Skeletal muscle tissue (tissue), 3 donors: ENCODE measurements at regions not wholly inside any gene's neighbourhood (a gene's known extent, or its start where the extent isn't known, plus 50 kb on each side); places are given as distances from the start of the nearest gene placed in this dataset.

Source experiments
- H3K27ac ChIP-seq: one replicate; pipeline ENCODE4 v1.7.0; 2013; ENCODE audit warnings: mild to moderate bottlenecking, low read depth, low read length, inconsistent platforms
- H3K27me3 ChIP-seq, 3 donors: one replicate each; pipeline ENCODE4 v1.7.0; 2013; ENCODE audit warnings: low read length in 3 of 3; ENCODE audit not compliant: control insufficient read depth in 3 of 3, insufficient read depth in 3 of 3
- H3K36me3 ChIP-seq, 3 donors: one replicate each; pipeline ENCODE4 v1.7.0; 2013; ENCODE audit warnings: low read length in 3 of 3; ENCODE audit not compliant: control insufficient read depth in 3 of 3, insufficient read depth in 3 of 3
- H3K4me1 ChIP-seq, 3 donors: one replicate each; pipeline ENCODE4 v1.7.0; 2013; ENCODE audit warnings: low read length in 3 of 3, mild to moderate bottlenecking in 3 of 3; ENCODE audit not compliant: control insufficient read depth in 3 of 3, insufficient read depth in 3 of 3
- H3K4me3 ChIP-seq, 3 donors: one replicate each; pipeline ENCODE4 v1.7.0; 2013; ENCODE audit warnings: low read length in 3 of 3
- H3K9ac ChIP-seq, 3 donors: one replicate each; pipeline ENCODE4 v1.7.0; 2013; ENCODE audit warnings: low read length in 3 of 3, mild to moderate bottlenecking in 3 of 3, moderate library complexity in 2 of 3, low read depth in 1 of 3
- H3K9me3 ChIP-seq, 3 donors: one replicate each; pipeline ENCODE4 v1.7.0; 2013; ENCODE audit warnings: low read length in 3 of 3; ENCODE audit not compliant: control insufficient read depth in 3 of 3
- donor health status: Osteomylitis.

GRCh38 chr5:57413145-57413544 lies 69.5 kb downstream of the ACTBL2 start:
- H3K9me3 ChIP-seq: no peaks in the 10 kb centered on the region
- no peak overlapping the region for H3K4me3 ChIP-seq
- peaks cover 1 to 11% (median 9%) of the 10 kb centered on the region in 3 donors for H3K4me1 ChIP-seq
- no peak overlapping the region for H3K9ac ChIP-seq
- no peaks in the 10 kb centered on the region for H3K27me3 ChIP-seq
- no peaks in the 10 kb centered on the region for H3K36me3 ChIP-seq
- no peak overlapping the region for H3K27ac ChIP-seq

- H3K27me3 ChIP-seq: no peaks in the 10 kb centered on the region
- no peak overlapping the region for H3K9ac ChIP-seq
- H3K4me1 ChIP-seq: peaks cover 2 to 14% (median 11%) of the 10 kb centered on the region in 3 donors
- no peaks in the 10 kb centered on the region for H3K9me3 ChIP-seq
- no peak overlapping the region for H3K4me3 ChIP-seq
- no peaks in the 10 kb centered on the region for H3K36me3 ChIP-seq
- no peak overlapping the region for H3K27ac ChIP-seq
Measured at GRCh38 chr5:57412680-57413079, 69.9 kb downstream of the ACTBL2 start.

DNA sequence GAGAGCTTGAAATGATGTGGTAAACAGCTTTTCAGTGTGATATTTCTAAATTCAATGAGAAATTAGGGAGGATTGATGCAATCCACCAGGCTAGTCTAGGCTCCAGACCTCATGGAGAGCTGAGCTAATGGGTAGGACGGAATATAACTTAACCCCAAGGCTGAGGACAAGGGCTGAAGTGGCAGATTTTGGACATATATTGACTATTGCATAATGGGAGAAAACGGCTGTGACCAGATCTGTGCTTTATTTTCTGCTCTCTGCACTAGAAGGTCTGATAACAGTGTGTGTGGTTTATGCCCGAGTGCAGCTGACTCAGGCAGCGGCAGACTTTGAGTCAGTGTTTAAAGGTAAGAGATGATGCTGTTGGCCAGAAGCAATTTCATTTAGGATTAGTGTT lies 70.6 kb downstream of the ACTBL2 start:
- no peak overlapping the region for H3K27ac ChIP-seq
- H3K9me3 ChIP-seq: no peaks in the 10 kb centered on the region
- H3K4me1 ChIP-seq: peaks cover 2 to 14% (median 11%) of the 10 kb centered on the region in 3 donors
- H3K4me3 ChIP-seq: no peak overlapping the region
- no peaks in the 10 kb centered on the region for H3K27me3 ChIP-seq
- H3K36me3 ChIP-seq: no peaks in the 10 kb centered on the region
- no peak overlapping the region for H3K9ac ChIP-seq

DNA sequence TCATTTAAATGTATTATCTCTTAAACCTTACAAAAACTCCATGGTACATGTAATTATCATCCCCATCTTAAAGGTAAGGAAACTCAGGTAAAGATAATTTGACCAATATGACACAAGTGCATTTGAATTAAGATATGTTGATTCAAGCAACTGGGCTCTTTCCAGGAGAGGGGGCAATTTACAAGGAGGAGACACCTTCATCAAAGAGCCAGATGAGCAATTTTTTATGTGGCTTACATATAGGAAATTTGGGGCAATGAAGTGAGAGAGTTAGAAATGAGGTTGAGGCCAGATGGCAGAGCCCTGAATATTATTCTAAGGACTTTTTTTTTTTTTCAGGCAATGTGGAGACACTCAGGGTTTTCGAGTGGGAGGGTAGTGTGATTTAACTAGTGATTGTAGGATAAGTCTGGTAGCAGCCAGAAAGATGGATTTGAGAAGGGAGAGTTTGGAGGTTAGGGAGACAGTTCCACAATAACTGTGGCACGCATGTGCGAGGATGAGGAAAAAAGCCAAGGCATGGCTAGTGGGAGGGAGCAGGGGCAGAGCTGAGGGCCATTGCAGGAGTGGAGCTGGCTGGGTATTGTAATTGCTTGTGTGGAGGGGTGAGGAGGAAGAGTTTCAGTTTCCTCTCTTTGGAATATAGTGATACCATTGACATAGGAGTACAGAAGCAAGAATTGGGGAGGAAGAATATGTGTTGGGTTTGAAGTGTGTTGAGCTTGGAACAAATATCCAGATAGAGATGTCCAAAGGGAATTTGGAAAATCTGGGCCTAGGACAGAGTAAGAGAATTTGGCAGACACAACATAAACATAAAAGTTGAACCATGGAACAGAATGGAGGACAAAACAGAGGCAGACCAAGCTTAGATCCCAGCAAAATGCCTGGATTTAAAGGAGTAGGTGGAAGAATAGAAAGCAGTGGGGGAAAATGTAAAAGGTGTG lies 72.0 kb downstream of the ACTBL2 start:
- H3K27me3 ChIP-seq: no peaks in the 10 kb centered on the region
- no peak overlapping the region for H3K9ac ChIP-seq
- no peak overlapping the region for H3K27ac ChIP-seq
- no peaks in the 10 kb centered on the region for H3K36me3 ChIP-seq
- no peaks in the 10 kb centered on the region for H3K9me3 ChIP-seq
- H3K4me1 ChIP-seq: peaks cover 2 to 16% (median 11%) of the 10 kb centered on the region in 3 donors
- H3K4me3 ChIP-seq: no peak overlapping the region

DNA sequence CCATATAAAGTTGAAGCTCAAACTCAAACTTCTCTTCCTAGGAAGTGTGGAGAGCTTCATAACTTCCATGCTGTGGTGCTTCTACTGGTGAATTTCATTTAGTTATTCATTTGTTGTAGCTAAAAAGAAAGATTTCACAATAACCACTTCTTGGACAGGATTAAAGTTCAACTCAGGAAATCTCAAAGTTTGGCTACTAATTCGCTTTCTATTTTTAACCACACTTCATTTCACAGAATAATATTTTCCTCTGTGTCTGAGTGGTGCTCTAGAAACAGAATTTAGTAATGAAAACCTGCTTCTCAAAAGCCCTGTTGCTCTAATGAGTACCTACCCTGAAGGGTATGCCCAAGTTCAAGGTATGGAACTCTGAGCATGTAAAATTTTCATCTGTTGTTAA lies 73.9 kb downstream of the ACTBL2 start:
- no peak overlapping the region for H3K9ac ChIP-seq
- H3K27ac ChIP-seq: peak overlapping the region; percentile 37

GRCh38 chr5:57408285-57408684 lies 74.3 kb downstream of the ACTBL2 start:
- no peak overlapping the region for H3K9ac ChIP-seq
- H3K36me3 ChIP-seq: no peaks in the 10 kb centered on the region
- no peak overlapping the region for H3K4me3 ChIP-seq
- peaks cover 2 to 16% (median 11%) of the 10 kb centered on the region in 3 donors for H3K4me1 ChIP-seq
- no peak overlapping the region for H3K27ac ChIP-seq
- H3K9me3 ChIP-seq: no peaks in the 10 kb centered on the region
- no peaks in the 10 kb centered on the region for H3K27me3 ChIP-seq

More for the DNA sequence above, 73.9 kb downstream of the ACTBL2 start:
- no peaks in the 10 kb centered on the region for H3K27me3 ChIP-seq
- no peaks in the 10 kb centered on the region for H3K36me3 ChIP-seq
- H3K4me3 ChIP-seq: no peak overlapping the region
- H3K4me1 ChIP-seq: peaks cover 2 to 16% (median 11%) of the 10 kb centered on the region in 3 donors
- H3K9me3 ChIP-seq: no peaks in the 10 kb centered on the region

- Histone ChIP-seq H3K4me1 (peaks cover 2 to 16% (median 11%) of the 10 kb centered on the region in 3 donors), H3K27me3 (no peaks in the 10 kb centered on the region), H3K9ac (no peak overlapping the region), H3K4me3 (no peak overlapping the region), H3K36me3 (no peaks in the 10 kb centered on the region), H3K27ac (no peak overlapping the region), H3K9me3 (no peaks in the 10 kb centered on the region)
Measured at GRCh38 chr5:57407391-57407790, 75.2 kb downstream of the ACTBL2 start.

- H3K4me3 ChIP-seq: no peak overlapping the region
- no peak overlapping the region for H3K9ac ChIP-seq
- no peaks in the 10 kb centered on the region for H3K9me3 ChIP-seq
- H3K27me3 ChIP-seq: no peaks in the 10 kb centered on the region
- peaks cover 2 to 16% (median 11%) of the 10 kb centered on the region in 3 donors for H3K4me1 ChIP-seq
- H3K36me3 ChIP-seq: no peaks in the 10 kb centered on the region
- H3K27ac ChIP-seq: no peak overlapping the region
Measured at GRCh38 chr5:57406641-57407040, 76.0 kb downstream of the ACTBL2 start.

GRCh38 chr5:57405984-57406383 lies 76.6 kb downstream of the ACTBL2 start:
- Histone ChIP-seq H3K4me3 (no peak overlapping the region), H3K9me3 (no peaks in the 10 kb centered on the region), H3K27me3 (no peaks in the 10 kb centered on the region), H3K9ac (no peak overlapping the region), H3K27ac (no peak overlapping the region), H3K36me3 (no peaks in the 10 kb centered on the region), H3K4me1 (peaks cover 2 to 16% (median 11%) of the 10 kb centered on the region in 3 donors)

GRCh38 chr5:57402761-57403160 lies 79.8 kb downstream of the ACTBL2 start:
- H3K4me3 ChIP-seq: no peak overlapping the region
- peaks cover 0 to 3% (median 0%) of the 10 kb centered on the region in 3 donors for H3K9me3 ChIP-seq
- no peaks in the 10 kb centered on the region for H3K36me3 ChIP-seq
- peaks cover 0 to 2% (median 0%) of the 10 kb centered on the region in 3 donors for H3K4me1 ChIP-seq
- no peak overlapping the region for H3K27ac ChIP-seq
- no peak overlapping the region for H3K9ac ChIP-seq
- no peaks in the 10 kb centered on the region for H3K27me3 ChIP-seq
